Mammary epithelial cell (primary cell): ENCODE measurements at regions not wholly inside any gene's neighbourhood (a gene's known extent, or its start where the extent isn't known, plus 50 kb on each side); places are given as distances from the start of the nearest gene placed in this dataset.

Experiments used
- EZH2 ChIP-seq: IDR thresholded peaks from 2 replicates; pipeline ENCODE4 v1.6.1; 2012; ENCODE audit warnings: low read length, inconsistent platforms, borderline replicate concordance
- TF ChIP-seq, protein P1 (sequence below), 2 donors: IDR thresholded peaks in 1 of 2; conservative IDR thresholded peaks in 1 of 2; 2 replicates each; pipeline ENCODE4 v1.5.1; 2011 to 2012; ENCODE audit warnings: inconsistent platforms in 2 of 2, low read length in 2 of 2, mild to moderate bottlenecking in 2 of 2, control low read depth in 1 of 2, low read depth in 1 of 2; ENCODE audit not compliant: insufficient read depth in 1 of 2; ENCODE audit errors: extremely low read depth in 1 of 2

DNA sequence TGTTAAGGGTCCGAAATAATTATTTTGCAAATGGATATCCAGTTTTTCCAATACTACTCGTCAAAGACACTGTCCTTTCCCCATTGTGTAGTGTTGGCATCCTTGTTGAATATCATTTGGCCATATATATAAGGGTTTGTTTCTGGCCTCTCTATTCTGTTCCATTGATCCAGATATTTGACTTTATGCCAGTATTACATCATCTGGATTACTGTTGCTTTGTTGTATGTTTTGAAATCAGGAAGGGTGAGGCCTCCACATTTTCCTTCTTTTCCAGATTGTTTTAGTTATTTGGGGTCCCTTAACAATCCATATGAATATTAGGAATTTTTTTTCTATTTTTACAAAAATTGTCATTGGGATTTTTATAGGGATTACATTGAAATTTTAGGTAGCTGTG is 244.1 kb downstream of the GPD2 start:
- TF ChIP-seq, protein P1, sequence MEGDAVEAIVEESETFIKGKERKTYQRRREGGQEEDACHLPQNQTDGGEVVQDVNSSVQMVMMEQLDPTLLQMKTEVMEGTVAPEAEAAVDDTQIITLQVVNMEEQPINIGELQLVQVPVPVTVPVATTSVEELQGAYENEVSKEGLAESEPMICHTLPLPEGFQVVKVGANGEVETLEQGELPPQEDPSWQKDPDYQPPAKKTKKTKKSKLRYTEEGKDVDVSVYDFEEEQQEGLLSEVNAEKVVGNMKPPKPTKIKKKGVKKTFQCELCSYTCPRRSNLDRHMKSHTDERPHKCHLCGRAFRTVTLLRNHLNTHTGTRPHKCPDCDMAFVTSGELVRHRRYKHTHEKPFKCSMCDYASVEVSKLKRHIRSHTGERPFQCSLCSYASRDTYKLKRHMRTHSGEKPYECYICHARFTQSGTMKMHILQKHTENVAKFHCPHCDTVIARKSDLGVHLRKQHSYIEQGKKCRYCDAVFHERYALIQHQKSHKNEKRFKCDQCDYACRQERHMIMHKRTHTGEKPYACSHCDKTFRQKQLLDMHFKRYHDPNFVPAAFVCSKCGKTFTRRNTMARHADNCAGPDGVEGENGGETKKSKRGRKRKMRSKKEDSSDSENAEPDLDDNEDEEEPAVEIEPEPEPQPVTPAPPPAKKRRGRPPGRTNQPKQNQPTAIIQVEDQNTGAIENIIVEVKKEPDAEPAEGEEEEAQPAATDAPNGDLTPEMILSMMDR (conservative IDR thresholded peaks at IDR 0.05 in 1 of 2, IDR thresholded peaks at IDR 0.05 in 1 of 2; ENCODE audit: extremely low read depth in 1 of 2, insufficient read depth in 1 of 2, low read depth in 1 of 2, low read length in 2 of 2) = no peak
- no peak for TF ChIP-seq EZH2
